Muscle of leg (tissue), 3 donors: ENCODE measurements at regions not wholly inside any gene's neighbourhood (a gene's known extent, or its start where the extent isn't known, plus 50 kb on each side); places are given as distances from the start of the nearest gene placed in this dataset.
A peak's percentile ranks its signal among the peaks of the same experiment; 100 is the strongest.

Experiments used
- DNase-seq: peaks from one replicate; pipeline ENCODE4 v3.0.0; 2013
- H3K27ac ChIP-seq: one replicate; pipeline ENCODE4 v1.5.1; 2013; ENCODE audit warnings: mild to moderate bottlenecking, low read length, control low read depth
- H3K27me3 ChIP-seq: one replicate; pipeline ENCODE4 v1.6.1; 2013; ENCODE audit warnings: low read length; ENCODE audit not compliant: control insufficient read depth, insufficient read depth
- H3K36me3 ChIP-seq: one replicate; pipeline ENCODE4 v1.6.1; 2013; ENCODE audit warnings: low read length; ENCODE audit not compliant: control insufficient read depth, insufficient read depth
- H3K4me1 ChIP-seq: one replicate; pipeline ENCODE4 v1.6.1; 2013; ENCODE audit warnings: low read length; ENCODE audit not compliant: control insufficient read depth, insufficient read depth
- H3K4me3 ChIP-seq: one replicate; pipeline ENCODE4 v1.5.1; 2013; ENCODE audit warnings: low read length, control low read depth
- H3K9me3 ChIP-seq: replicated peaks from 2 replicates; pipeline ENCODE4 v1.6.1; 2013; ENCODE audit warnings: low read depth, low read length; ENCODE audit not compliant: control insufficient read depth
- WGBS: methylation state at CpG from one replicate; pipeline ENCODE4 v1.1.5; 2013; ENCODE audit warnings: missing lambda C conversion rate; ENCODE audit not compliant: insufficient coverage; 5-methylcytosine and 5-hydroxymethylcytosine counted together

- Histone ChIP-seq H3K4me3 (no peak overlapping the region), H3K27ac (no peak overlapping the region), H3K27me3 (no peaks in the 10 kb centered on the region), H3K9me3 (peaks cover 4% of the 10 kb centered on the region), H3K4me1 (no peaks in the 10 kb centered on the region), H3K36me3 (no peaks in the 10 kb centered on the region)
- DNase-seq, result no peak
- WGBS, result 81% methylated on average over 2 of the region's 2 CpGs
These were observed 194.0 kb upstream of the PCDH17 start for GRCh38 chr13:57437587-57437986.

GRCh38 chr13:57438072-57438471, 193.5 kb upstream of the PCDH17 start:
- no peak overlapping the region for H3K27ac ChIP-seq
- H3K27me3 ChIP-seq, result no peaks in the 10 kb centered on the region
- WGBS, result 90% methylated on average over 1 of the region's 3 CpGs
- H3K4me1 ChIP-seq, result no peaks in the 10 kb centered on the region
- H3K36me3 ChIP-seq, result no peaks in the 10 kb centered on the region
- H3K4me3 ChIP-seq, result no peak overlapping the region
- DNase-seq, result no peak
- H3K9me3 ChIP-seq, result no peaks in the 10 kb centered on the region

GRCh38 chr13:57443494-57443893, 188.1 kb upstream of the PCDH17 start:
- H3K27ac ChIP-seq, result no peak overlapping the region
- no peaks in the 10 kb centered on the region for H3K9me3 ChIP-seq
- no peaks in the 10 kb centered on the region for H3K36me3 ChIP-seq
- H3K27me3 ChIP-seq, result no peaks in the 10 kb centered on the region
- H3K4me1 ChIP-seq, result no peaks in the 10 kb centered on the region
- no peak for DNase-seq
- H3K4me3 ChIP-seq, result no peak overlapping the region
- WGBS, result no CpG with 5 or more reads among the region's 2 CpGs

- no peak overlapping the region for H3K27ac ChIP-seq
- H3K27me3 ChIP-seq, result no peaks in the 10 kb centered on the region
- WGBS, result no CpG with 5 or more reads among the region's 2 CpGs
- H3K9me3 ChIP-seq, result no peaks in the 10 kb centered on the region
- DNase-seq, result no peak
- H3K36me3 ChIP-seq, result no peaks in the 10 kb centered on the region
- H3K4me1 ChIP-seq, result no peaks in the 10 kb centered on the region
- H3K4me3 ChIP-seq, result no peak overlapping the region
These were observed 181.2 kb upstream of the PCDH17 start for GRCh38 chr13:57450356-57450755.

- H3K9me3 ChIP-seq, result no peaks in the 10 kb centered on the region
- H3K27ac ChIP-seq, result no peak overlapping the region
- H3K36me3 ChIP-seq, result no peaks in the 10 kb centered on the region
- DNase-seq, result peak; percentile 4
- H3K4me3 ChIP-seq, result no peak overlapping the region
- no peaks in the 10 kb centered on the region for H3K4me1 ChIP-seq
- WGBS, result no CpG with 5 or more reads among the region's 2 CpGs
- no peaks in the 10 kb centered on the region for H3K27me3 ChIP-seq
These were observed 179.3 kb upstream of the PCDH17 start for GRCh38 chr13:57452228-57452627.

- no peak overlapping the region for H3K4me3 ChIP-seq
- no peaks in the 10 kb centered on the region for H3K36me3 ChIP-seq
- H3K27me3 ChIP-seq, result no peaks in the 10 kb centered on the region
- no peaks in the 10 kb centered on the region for H3K9me3 ChIP-seq
- DNase-seq, result no peak
- no peaks in the 10 kb centered on the region for H3K4me1 ChIP-seq
- WGBS, result no CpG with 5 or more reads among the region's 1 CpG
- no peak overlapping the region for H3K27ac ChIP-seq
These were observed 161.1 kb upstream of the PCDH17 start for GRCh38 chr13:57470491-57470890.

GRCh38 chr13:57491318-57491717, 140.2 kb upstream of the PCDH17 start:
- no peak overlapping the region for H3K27ac ChIP-seq
- no peak overlapping the region for H3K4me3 ChIP-seq
- H3K36me3 ChIP-seq, result no peaks in the 10 kb centered on the region
- no peak for DNase-seq
- no peaks in the 10 kb centered on the region for H3K4me1 ChIP-seq
- WGBS, result no CpG with 5 or more reads among the region's 1 CpG
- no peaks in the 10 kb centered on the region for H3K27me3 ChIP-seq
- H3K9me3 ChIP-seq, result no peaks in the 10 kb centered on the region

GRCh38 chr13:57507752-57508463, 123.6 kb upstream of the PCDH17 start:
- Histone ChIP-seq H3K9me3 (no peaks in the 10 kb centered on the region), H3K4me1 (no peaks in the 10 kb centered on the region), H3K4me3 (no peak overlapping the region), H3K27me3 (no peaks in the 10 kb centered on the region), H3K36me3 (no peaks in the 10 kb centered on the region), H3K27ac (no peak overlapping the region)
- no peak for DNase-seq
- 100% methylated on average over 1 of the region's 3 CpGs for WGBS

GRCh38 chr13:57511603-57512002, 119.9 kb upstream of the PCDH17 start:
- Histone ChIP-seq H3K4me1 (no peaks in the 10 kb centered on the region), H3K4me3 (no peak overlapping the region), H3K27me3 (no peaks in the 10 kb centered on the region), H3K36me3 (no peaks in the 10 kb centered on the region), H3K9me3 (no peaks in the 10 kb centered on the region), H3K27ac (no peak overlapping the region)
- no peak for DNase-seq

- 83% methylated on average over 1 of the region's 1 CpG for WGBS
- Histone ChIP-seq H3K27ac (no peak overlapping the region), H3K4me3 (no peak overlapping the region), H3K9me3 (no peaks in the 10 kb centered on the region), H3K27me3 (no peaks in the 10 kb centered on the region), H3K4me1 (no peaks in the 10 kb centered on the region), H3K36me3 (no peaks in the 10 kb centered on the region)
- no peak for DNase-seq
These were observed 104.3 kb upstream of the PCDH17 start for GRCh38 chr13:57527114-57527735.

- DNase-seq, result no peak
- H3K27ac ChIP-seq, result no peak overlapping the region
- no peaks in the 10 kb centered on the region for H3K27me3 ChIP-seq
- H3K4me1 ChIP-seq, result no peaks in the 10 kb centered on the region
- H3K36me3 ChIP-seq, result no peaks in the 10 kb centered on the region
- no peaks in the 10 kb centered on the region for H3K9me3 ChIP-seq
- no peak overlapping the region for H3K4me3 ChIP-seq
These were observed 100.3 kb upstream of the PCDH17 start for GRCh38 chr13:57531256-57531655.
